ENCODE measurements at regions not wholly inside any gene's neighbourhood (a gene's known extent, or its start where the extent isn't known, plus 50 kb on each side); places are given as distances from the start of the nearest gene placed in this dataset.

GRCh38 chr5:34563269-34563668 is 92.9 kb upstream of the RAI14 start:
- TF ChIP-seq GABPA (tag; conservative IDR thresholded peaks at IDR 0.05; ENCODE audit: low read depth) = no peak
- TF ChIP-seq NFXL1 (CRISPR knock-in tag; IDR thresholded peaks at IDR 0.05) = no peak
- no peak for TF ChIP-seq BCL6 (CRISPR knock-in tag; IDR thresholded peaks at IDR 0.05)
- no peak for TF ChIP-seq HMGXB4 (CRISPR knock-in tag; IDR thresholded peaks at IDR 0.05)
- no peak for TF ChIP-seq TSC22D4 (tag; IDR thresholded peaks at IDR 0.05)
- TF ChIP-seq TEAD4 (IDR thresholded peaks at IDR 0.05; ENCODE audit: low read length) = no peak
- no peak for TF ChIP-seq TEAD4 (CRISPR knock-in tag; IDR thresholded peaks at IDR 0.05; ENCODE audit: borderline replicate concordance)
- TF ChIP-seq CLOCK (CRISPR knock-in tag; IDR thresholded peaks at IDR 0.05; ENCODE audit: borderline replicate concordance) = no peak
- no peak for TF ChIP-seq CTBP1 (IDR thresholded peaks at IDR 0.05; ENCODE audit: borderline replicate concordance)
- no peak for TF ChIP-seq FOXJ2 (tag; IDR thresholded peaks at IDR 0.05)

All from K562 (cell line).